ENCODE measurements at regions not wholly inside any gene's neighbourhood (a gene's known extent, or its start where the extent isn't known, plus 50 kb on each side); places are given as distances from the start of the nearest gene placed in this dataset.

- no peak for TF ChIP-seq POLR2A (IDR thresholded peaks at IDR 0.05)
- TF ChIP-seq POLR2AphosphoS5 (IDR thresholded peaks at IDR 0.05): no peak
Observed at GRCh38 chr21:27534206-27534605, 567.3 kb upstream of the ADAMTS5 start.
